ENCODE measurements at regions not wholly inside any gene's neighbourhood (a gene's known extent, or its start where the extent isn't known, plus 50 kb on each side); places are given as distances from the start of the nearest gene placed in this dataset.
A peak's percentile ranks its signal among the peaks of the same experiment; 100 is the strongest.

DNA sequence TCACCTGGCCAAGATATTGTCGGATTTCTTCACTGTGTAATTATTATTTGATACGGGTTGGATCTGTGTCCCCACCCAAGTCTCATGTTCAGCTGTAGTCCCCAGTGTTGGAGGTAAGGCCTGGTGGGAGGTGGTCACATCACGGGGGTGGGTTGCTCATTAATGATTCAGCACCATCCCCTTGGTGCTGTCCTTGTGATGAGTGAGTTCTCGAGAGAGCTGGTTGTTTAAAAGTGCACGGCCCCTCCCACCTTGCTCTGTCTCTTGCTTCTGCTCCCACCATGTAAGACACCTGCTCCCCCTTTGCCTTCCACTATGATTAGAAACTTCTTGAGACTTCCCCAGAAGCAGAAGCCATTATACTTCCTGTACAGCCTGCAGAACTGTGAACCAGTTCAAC, 173.9 kb upstream of the PMEPA1 start:
- Histone ChIP-seq H3K4me1 (peaks cover 13% of the 10 kb centered on the region), H3K36me3 (no peaks in the 10 kb centered on the region), H3K9me3 (replicated peaks) (peaks cover 8% of the 10 kb centered on the region), H3K27ac (replicated peaks) (no peak overlapping the region), H3K4me3 (no peak overlapping the region), H3K27me3 (ENCODE audit: low read depth) (peaks cover 4% of the 10 kb centered on the region)
- DNase-seq = no peak
- intact Hi-C loops (cut with micrococcal nuclease) = no loop called here
- no peak for TF ChIP-seq CTCF (IDR thresholded peaks at IDR 0.05; ENCODE audit: borderline replicate concordance)

DNA sequence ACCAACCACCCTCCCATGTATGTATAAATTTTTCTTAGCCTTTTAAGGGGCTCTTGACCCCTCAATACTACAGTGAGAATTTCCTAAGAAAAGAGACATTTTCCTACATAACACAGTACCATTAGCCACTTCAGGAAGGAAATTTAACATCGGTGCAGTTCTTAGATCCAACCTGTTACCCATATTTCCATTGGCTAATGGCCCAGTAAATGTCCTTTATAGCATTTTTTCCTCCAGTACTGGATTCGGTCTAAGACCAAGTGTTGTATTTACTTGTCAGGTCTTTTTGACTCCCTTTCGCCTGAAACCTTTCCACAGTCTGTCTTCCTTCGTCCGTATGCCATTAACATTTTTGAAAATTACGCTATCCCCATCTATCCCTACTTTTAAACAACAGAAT, 173.4 kb upstream of the PMEPA1 start:
- DNase-seq = no peak
- peaks cover 9% of the 10 kb centered on the region for H3K27me3 ChIP-seq (ENCODE audit: low read depth)
- H3K27ac ChIP-seq (replicated peaks) = no peak overlapping the region
- H3K4me1 ChIP-seq = peaks cover 13% of the 10 kb centered on the region
- intact Hi-C loops (cut with micrococcal nuclease) = no loop called here
- H3K4me3 ChIP-seq = no peak overlapping the region
- no peaks in the 10 kb centered on the region for H3K36me3 ChIP-seq
- TF ChIP-seq CTCF (IDR thresholded peaks at IDR 0.05; ENCODE audit: borderline replicate concordance) = no peak
- peaks cover 8% of the 10 kb centered on the region for H3K9me3 ChIP-seq (replicated peaks)

DNA sequence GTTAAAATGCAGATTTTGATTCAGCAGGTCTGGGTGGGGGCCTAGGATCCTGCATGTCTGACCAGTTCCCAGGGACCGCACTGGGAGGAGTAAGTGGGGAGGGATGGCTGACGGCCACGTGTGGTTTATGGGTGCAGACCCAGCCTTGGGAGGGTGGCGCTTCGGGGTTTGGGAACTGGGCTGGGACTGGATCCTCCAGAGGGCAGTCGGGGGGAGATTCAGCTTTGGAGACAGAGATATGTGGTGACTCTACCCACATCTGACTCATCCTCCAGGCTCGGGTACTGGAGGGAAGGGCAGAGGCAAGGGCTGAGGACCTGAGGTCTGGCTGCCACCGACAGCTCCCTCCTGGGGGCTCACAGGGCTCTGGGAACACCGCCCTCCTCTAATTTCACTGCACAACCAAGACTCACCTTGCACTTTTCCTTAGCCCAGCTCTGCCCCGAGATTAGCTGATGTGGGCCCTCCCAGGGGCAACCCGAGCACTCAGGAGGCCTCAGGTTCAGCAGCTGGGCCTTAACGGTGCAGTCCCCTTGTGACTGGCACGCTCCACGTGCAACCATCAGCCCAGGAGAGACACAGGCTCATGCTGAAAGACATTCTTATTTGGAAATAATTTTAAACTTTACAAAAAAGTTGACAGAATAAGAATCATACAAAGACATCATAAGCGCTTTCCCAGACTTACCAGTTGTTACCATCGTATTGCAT, 172.8 kb upstream of the PMEPA1 start:
- Histone ChIP-seq H3K4me1 (peaks cover 15% of the 10 kb centered on the region), H3K27ac (replicated peaks) (no peak overlapping the region), H3K27me3 (ENCODE audit: low read depth) (peaks cover 10% of the 10 kb centered on the region), H3K4me3 (no peak overlapping the region), H3K9me3 (replicated peaks) (peaks cover 7% of the 10 kb centered on the region), H3K36me3 (no peaks in the 10 kb centered on the region)
- intact Hi-C loops (cut with micrococcal nuclease) = no loop called here
- DNase-seq = no peak
- TF ChIP-seq CTCF (IDR thresholded peaks at IDR 0.05; ENCODE audit: borderline replicate concordance) = no peak

- Histone ChIP-seq H3K9me3 (replicated peaks) (no peaks in the 10 kb centered on the region), H3K27me3 (ENCODE audit: low read depth) (peaks cover 11% of the 10 kb centered on the region), H3K36me3 (no peaks in the 10 kb centered on the region), H3K27ac (replicated peaks) (no peak overlapping the region), H3K4me1 (peaks cover 21% of the 10 kb centered on the region), H3K4me3 (no peak overlapping the region)
- no peak for TF ChIP-seq CTCF (IDR thresholded peaks at IDR 0.05; ENCODE audit: borderline replicate concordance)
- intact Hi-C loops (cut with micrococcal nuclease) = no loop called here
- no peak for DNase-seq
Observed at GRCh38 chr20:57881466-57882385, 171.9 kb upstream of the PMEPA1 start.

GRCh38 chr20:57880571-57880892, 170.7 kb upstream of the PMEPA1 start:
- TF ChIP-seq CTCF (IDR thresholded peaks at IDR 0.05; ENCODE audit: borderline replicate concordance) = no peak
- peak overlapping the region; percentile 66 for H3K27ac ChIP-seq (replicated peaks)
- intact Hi-C loops (cut with micrococcal nuclease) = no loop called here
- H3K9me3 ChIP-seq (replicated peaks) = no peaks in the 10 kb centered on the region
- H3K36me3 ChIP-seq = no peaks in the 10 kb centered on the region
- peaks cover 21% of the 10 kb centered on the region for H3K4me1 ChIP-seq
- DNase-seq = no peak
- no peak overlapping the region for H3K4me3 ChIP-seq
- peaks cover 13% of the 10 kb centered on the region for H3K27me3 ChIP-seq (ENCODE audit: low read depth)

Data from left ventricle myocardium inferior (tissue), 1 donor.